22Rv1 (cell line): ENCODE measurements at regions not wholly inside any gene's neighbourhood (a gene's known extent, or its start where the extent isn't known, plus 50 kb on each side); places are given as distances from the start of the nearest gene placed in this dataset.

Source experiments
- CTCF ChIP-seq: fragments of 450-650 bp; IDR thresholded peaks from 2 replicates; pipeline ENCODE4 v1.5.1; 2017; ENCODE audit warnings: mild to moderate bottlenecking
- ZFX ChIP-seq: fragments of 450-650 bp; IDR thresholded peaks from 2 replicates; pipeline ENCODE4 v1.6.1; 2017; ENCODE audit warnings: antibody characterized with exemption, borderline replicate concordance

GRCh38 chr1:30607723-30608122 lies 115.7 kb downstream of the MATN1 start:
- TF ChIP-seq CTCF, result no peak
- TF ChIP-seq ZFX, result no peak
